ENCODE measurements at regions not wholly inside any gene's neighbourhood (a gene's known extent, or its start where the extent isn't known, plus 50 kb on each side); places are given as distances from the start of the nearest gene placed in this dataset.
"Not testable (repeated sequence)": the region's sequence is repeated elsewhere in the genome, so short reads cannot be mapped to it uniquely, and the experiment has no call there.

- DNase-seq = no peak
- in situ Hi-C loops (cut with HindIII; ENCODE audit: low pct_ligation_motif_present, low pct_unique_long_range_greater_than_20kb, low sequenced_read_pairs) = no loop called here
These were observed 547.4 kb downstream of the ZWINT start for GRCh38 chr10:55813451-55814170.

GRCh38 chr10:55803055-55803454 is 558.0 kb downstream of the ZWINT start:
- in situ Hi-C loops (cut with HindIII; ENCODE audit: low pct_ligation_motif_present, low pct_unique_long_range_greater_than_20kb, low sequenced_read_pairs) = no loop called here
- DNase-seq = no peak

GRCh38 chr10:55801353-55801661 is 559.8 kb downstream of the ZWINT start:
- DNase-seq = no peak
- in situ Hi-C loops (cut with HindIII; ENCODE audit: low pct_ligation_motif_present, low pct_unique_long_range_greater_than_20kb, low sequenced_read_pairs) = no loop called here

- DNase-seq = no peak
- in situ Hi-C loops (cut with HindIII; ENCODE audit: low pct_ligation_motif_present, low pct_unique_long_range_greater_than_20kb, low sequenced_read_pairs) = no loop called here
These were observed 560.3 kb downstream of the ZWINT start for GRCh38 chr10:55800602-55801352.

GRCh38 chr10:55793024-55793423 is 568.0 kb downstream of the ZWINT start:
- DNase-seq = peak; percentile 84
- in situ Hi-C loops (cut with HindIII; ENCODE audit: low pct_ligation_motif_present, low pct_unique_long_range_greater_than_20kb, low sequenced_read_pairs) = no loop called here

- DNase-seq; in situ Hi-C loops (cut with HindIII; ENCODE audit: low pct_ligation_motif_present, low pct_unique_long_range_greater_than_20kb, low sequenced_read_pairs): not testable (repeated sequence)
These were observed 570.8 kb downstream of the ZWINT start for GRCh38 chr10:55790276-55790675.

- DNase-seq = no peak
- in situ Hi-C loops (cut with HindIII; ENCODE audit: low pct_ligation_motif_present, low pct_unique_long_range_greater_than_20kb, low sequenced_read_pairs) = no loop called here
These were observed 574.5 kb downstream of the ZWINT start for GRCh38 chr10:55786461-55787050.

- DNase-seq = no peak
- in situ Hi-C loops (cut with HindIII; ENCODE audit: low pct_ligation_motif_present, low pct_unique_long_range_greater_than_20kb, low sequenced_read_pairs) = no loop called here
These were observed 578.9 kb downstream of the ZWINT start for GRCh38 chr10:55782181-55782580.

GRCh38 chr10:55766212-55766611 is 594.8 kb downstream of the ZWINT start:
- DNase-seq = no peak
- in situ Hi-C loops (cut with HindIII; ENCODE audit: low pct_ligation_motif_present, low pct_unique_long_range_greater_than_20kb, low sequenced_read_pairs) = no loop called here

- DNase-seq = peak; percentile 16
- in situ Hi-C loops (cut with HindIII; ENCODE audit: low pct_ligation_motif_present, low pct_unique_long_range_greater_than_20kb, low sequenced_read_pairs) = no loop called here
These were observed 610.6 kb downstream of the ZWINT start for GRCh38 chr10:55750458-55750857.

- in situ Hi-C loops (cut with HindIII; ENCODE audit: low pct_ligation_motif_present, low pct_unique_long_range_greater_than_20kb, low sequenced_read_pairs) = no loop called here
- DNase-seq = no peak
These were observed 613.8 kb downstream of the ZWINT start for GRCh38 chr10:55747244-55747643.

GRCh38 chr10:55746002-55746401 is 615.1 kb downstream of the ZWINT start:
- in situ Hi-C loops (cut with HindIII; ENCODE audit: low pct_ligation_motif_present, low pct_unique_long_range_greater_than_20kb, low sequenced_read_pairs) = no loop called here
- DNase-seq = no peak

GRCh38 chr10:55742487-55742886 is 618.6 kb downstream of the ZWINT start:
- in situ Hi-C loops (cut with HindIII; ENCODE audit: low pct_ligation_motif_present, low pct_unique_long_range_greater_than_20kb, low sequenced_read_pairs) = no loop called here
- no peak for DNase-seq

- in situ Hi-C loops (cut with HindIII; ENCODE audit: low pct_ligation_motif_present, low pct_unique_long_range_greater_than_20kb, low sequenced_read_pairs) = not testable (repeated sequence)
- DNase-seq = peak; percentile 40
These were observed 620.3 kb downstream of the ZWINT start for GRCh38 chr10:55740767-55741166.

GRCh38 chr10:55740110-55740509 is 620.9 kb downstream of the ZWINT start:
- DNase-seq = no peak
- in situ Hi-C loops (cut with HindIII; ENCODE audit: low pct_ligation_motif_present, low pct_unique_long_range_greater_than_20kb, low sequenced_read_pairs) = no loop called here

GRCh38 chr10:55734112-55734511 is 626.9 kb downstream of the ZWINT start:
- in situ Hi-C loops (cut with HindIII; ENCODE audit: low pct_ligation_motif_present, low pct_unique_long_range_greater_than_20kb, low sequenced_read_pairs) = no loop called here
- DNase-seq = no peak

GRCh38 chr10:55704950-55705349 is 656.1 kb downstream of the ZWINT start:
- DNase-seq = no peak
- in situ Hi-C loops (cut with HindIII; ENCODE audit: low pct_ligation_motif_present, low pct_unique_long_range_greater_than_20kb, low sequenced_read_pairs) = no loop called here

- in situ Hi-C loops (cut with HindIII; ENCODE audit: low pct_ligation_motif_present, low pct_unique_long_range_greater_than_20kb, low sequenced_read_pairs) = no loop called here
- peak; percentile 55 for DNase-seq
These were observed 692.6 kb downstream of the ZWINT start for GRCh38 chr10:55668326-55668922.

- DNase-seq = no peak
- in situ Hi-C loops (cut with HindIII; ENCODE audit: low pct_ligation_motif_present, low pct_unique_long_range_greater_than_20kb, low sequenced_read_pairs) = no loop called here
These were observed 707.5 kb downstream of the ZWINT start for GRCh38 chr10:55653531-55653930.

Data from ACHN (cell line).